ENCODE measurements at regions not wholly inside any gene's neighbourhood (a gene's known extent, or its start where the extent isn't known, plus 50 kb on each side); places are given as distances from the start of the nearest gene placed in this dataset.

DNA sequence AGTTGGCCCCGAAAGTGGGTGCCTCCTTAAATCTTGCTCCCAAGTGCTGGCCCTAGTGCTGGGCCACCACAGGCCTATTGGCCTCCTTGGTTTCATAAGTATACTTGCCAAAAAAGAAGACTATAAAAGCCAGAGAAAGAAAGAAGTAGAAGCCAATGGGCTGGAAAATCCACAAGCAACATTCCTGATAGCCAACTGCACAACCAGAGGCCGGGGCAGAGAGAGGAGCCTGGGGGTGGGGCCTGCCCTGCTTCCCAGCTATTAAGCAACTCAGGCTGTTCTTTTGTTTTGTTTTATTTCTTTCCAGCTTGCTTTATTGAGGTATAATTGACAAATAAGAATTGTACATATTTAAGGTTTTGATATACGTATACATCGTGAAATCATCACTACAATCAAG, 177.2 kb upstream of the NTF3 start:
- TF ChIP-seq POLR2A (IDR thresholded peaks at IDR 0.05) (no peak), CTCF (IDR thresholded peaks at IDR 0.05) (no peak)
- Histone ChIP-seq H3K4me1 (peaks cover 0 to 4% (median 0%) of the 10 kb centered on the region in 4 donors), H3K36me3 (no peaks in the 10 kb centered on the region), H3K27ac (no peak overlapping the region), H3K4me3 (no peak overlapping the region), H3K27me3 (no peaks in the 10 kb centered on the region), H3K9me3 (no peaks in the 10 kb centered on the region)
- DNase-seq: no peak

GRCh38 chr12:5257763-5258495, 174.0 kb upstream of the NTF3 start:
- TF ChIP-seq POLR2A (IDR thresholded peaks at IDR 0.05): no peak
- no peak for TF ChIP-seq CTCF (IDR thresholded peaks at IDR 0.05)
- no peaks in the 10 kb centered on the region for H3K9me3 ChIP-seq
- no peaks in the 10 kb centered on the region for H3K36me3 ChIP-seq
- H3K4me3 ChIP-seq: no peak overlapping the region
- peaks cover 0 to 4% (median 0%) of the 10 kb centered on the region in 4 donors for H3K4me1 ChIP-seq
- no peaks in the 10 kb centered on the region for H3K27me3 ChIP-seq
- no peak overlapping the region for H3K27ac ChIP-seq
- no peak for DNase-seq

GRCh38 chr12:5258498-5258897, 173.4 kb upstream of the NTF3 start:
- Histone ChIP-seq H3K27ac (no peak overlapping the region), H3K4me3 (no peak overlapping the region), H3K36me3 (no peaks in the 10 kb centered on the region), H3K9me3 (no peaks in the 10 kb centered on the region), H3K4me1 (peaks cover 0 to 4% (median 0%) of the 10 kb centered on the region in 4 donors), H3K27me3 (no peaks in the 10 kb centered on the region)
- no peak for TF ChIP-seq POLR2A (IDR thresholded peaks at IDR 0.05)
- TF ChIP-seq CTCF (IDR thresholded peaks at IDR 0.05): no peak
- DNase-seq: no peak

DNA sequence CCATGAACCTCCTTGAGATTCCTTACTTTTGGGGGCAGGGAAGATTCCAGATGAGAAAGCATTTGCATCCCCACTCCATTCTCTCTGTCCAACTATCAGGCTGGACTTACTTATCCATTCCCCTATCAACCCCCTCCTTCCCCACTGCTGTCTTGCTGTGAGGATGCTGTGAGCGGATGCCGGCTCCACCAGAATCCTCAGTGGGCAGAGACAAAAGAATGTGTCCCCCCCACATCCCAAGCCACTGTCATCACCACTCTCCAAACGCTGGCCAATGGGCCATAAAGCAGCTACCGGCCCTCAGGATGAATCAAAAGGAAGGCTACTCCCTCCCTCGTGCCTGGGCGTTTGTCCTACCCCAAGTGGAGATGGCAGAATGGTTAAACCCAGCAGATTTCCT, 173.0 kb upstream of the NTF3 start:
- Histone ChIP-seq H3K9me3 (no peaks in the 10 kb centered on the region), H3K36me3 (no peaks in the 10 kb centered on the region), H3K4me3 (no peak overlapping the region), H3K27me3 (no peaks in the 10 kb centered on the region), H3K27ac (no peak overlapping the region), H3K4me1 (peaks cover 0 to 8% (median 0%) of the 10 kb centered on the region in 4 donors)
- DNase-seq: no peak
- TF ChIP-seq CTCF (IDR thresholded peaks at IDR 0.05): no peak
- TF ChIP-seq POLR2A (IDR thresholded peaks at IDR 0.05): no peak

DNA sequence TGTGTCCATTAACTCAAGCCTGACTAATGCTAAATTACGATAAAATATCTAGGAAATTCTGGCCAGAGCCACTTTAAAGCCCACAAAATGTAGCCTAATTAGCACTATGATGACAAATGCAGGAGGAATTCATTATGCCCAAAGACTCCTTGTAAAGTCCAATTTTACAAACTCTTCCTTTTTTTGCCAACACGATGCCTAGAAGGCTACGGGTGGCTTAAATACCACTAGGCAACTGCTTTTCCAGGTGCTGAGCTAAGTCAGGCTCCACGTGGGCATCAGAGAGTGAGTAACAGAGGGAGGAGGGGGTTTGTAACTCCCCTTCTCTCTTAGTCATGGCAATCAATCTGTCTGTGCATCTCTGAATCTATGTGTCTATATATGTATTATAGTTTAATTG, 172.4 kb upstream of the NTF3 start:
- Histone ChIP-seq H3K27ac (no peak overlapping the region), H3K4me1 (peaks cover 0 to 8% (median 0%) of the 10 kb centered on the region in 4 donors), H3K27me3 (no peaks in the 10 kb centered on the region), H3K9me3 (no peaks in the 10 kb centered on the region), H3K4me3 (no peak overlapping the region), H3K36me3 (no peaks in the 10 kb centered on the region)
- no peak for DNase-seq
- TF ChIP-seq POLR2A (IDR thresholded peaks at IDR 0.05) (no peak), CTCF (IDR thresholded peaks at IDR 0.05) (no peak)

All from Peyer's patch (tissue), 4 donors.